ENCODE measurements at regions not wholly inside any gene's neighbourhood (a gene's known extent, or its start where the extent isn't known, plus 50 kb on each side); places are given as distances from the start of the nearest gene placed in this dataset.

DNA sequence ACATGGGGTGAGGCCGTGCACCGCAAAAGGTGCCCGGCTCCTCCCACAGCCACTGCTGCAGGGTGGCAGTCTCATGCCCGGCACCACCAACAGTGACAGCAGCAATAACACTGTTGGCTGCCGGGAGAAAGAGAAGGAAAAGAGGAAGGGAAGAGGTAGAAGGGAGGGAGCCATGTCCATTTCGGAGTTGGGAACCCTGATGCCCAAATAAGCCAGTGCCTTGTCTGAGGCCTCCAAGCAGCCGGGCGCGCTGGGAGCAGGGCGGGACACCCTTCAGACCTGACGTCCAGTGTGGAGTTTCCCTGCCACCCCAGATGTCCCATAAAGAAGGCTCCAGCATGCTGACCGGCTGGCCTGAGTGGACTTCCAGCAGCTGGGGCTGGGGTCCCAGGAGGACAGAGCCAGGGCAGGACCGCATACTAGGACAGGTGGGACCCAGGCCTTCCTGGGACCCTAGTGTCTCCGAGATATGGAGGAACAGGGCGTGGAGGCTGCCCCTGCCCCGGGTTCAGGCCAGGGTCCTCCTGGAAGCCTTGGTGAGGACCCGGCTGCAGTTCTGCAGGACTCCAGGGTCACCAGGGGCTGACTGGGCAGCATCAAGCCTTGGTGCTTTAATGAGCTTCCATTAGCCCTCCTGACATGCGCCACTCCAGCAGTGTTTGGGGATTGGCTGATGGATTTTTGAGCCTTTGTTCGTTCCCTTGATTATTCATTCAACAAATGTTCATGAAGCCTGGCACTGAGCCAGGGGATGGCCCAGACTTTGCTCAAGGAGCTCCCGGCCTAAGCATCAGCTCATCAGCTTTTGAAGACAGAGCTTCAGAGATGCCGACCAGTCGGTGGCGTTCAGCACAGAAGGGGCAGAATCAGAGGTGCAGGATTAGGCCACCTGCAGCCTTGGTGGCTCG, 223.6 kb upstream of the CIBAR2 start:
- Histone ChIP-seq H3K4me3 (replicated peaks; ENCODE audit: low read depth, low read length) (no peak overlapping the region), H3K27me3 (replicated peaks; ENCODE audit: control insufficient read depth, insufficient read depth, low read length) (no peaks in the 10 kb centered on the region; the same call in 1 of the 2 replicates), H3K36me3 (ENCODE audit: control insufficient read depth, insufficient read depth, low read length) (no peaks in the 10 kb centered on the region)
- TF ChIP-seq, protein P1, sequence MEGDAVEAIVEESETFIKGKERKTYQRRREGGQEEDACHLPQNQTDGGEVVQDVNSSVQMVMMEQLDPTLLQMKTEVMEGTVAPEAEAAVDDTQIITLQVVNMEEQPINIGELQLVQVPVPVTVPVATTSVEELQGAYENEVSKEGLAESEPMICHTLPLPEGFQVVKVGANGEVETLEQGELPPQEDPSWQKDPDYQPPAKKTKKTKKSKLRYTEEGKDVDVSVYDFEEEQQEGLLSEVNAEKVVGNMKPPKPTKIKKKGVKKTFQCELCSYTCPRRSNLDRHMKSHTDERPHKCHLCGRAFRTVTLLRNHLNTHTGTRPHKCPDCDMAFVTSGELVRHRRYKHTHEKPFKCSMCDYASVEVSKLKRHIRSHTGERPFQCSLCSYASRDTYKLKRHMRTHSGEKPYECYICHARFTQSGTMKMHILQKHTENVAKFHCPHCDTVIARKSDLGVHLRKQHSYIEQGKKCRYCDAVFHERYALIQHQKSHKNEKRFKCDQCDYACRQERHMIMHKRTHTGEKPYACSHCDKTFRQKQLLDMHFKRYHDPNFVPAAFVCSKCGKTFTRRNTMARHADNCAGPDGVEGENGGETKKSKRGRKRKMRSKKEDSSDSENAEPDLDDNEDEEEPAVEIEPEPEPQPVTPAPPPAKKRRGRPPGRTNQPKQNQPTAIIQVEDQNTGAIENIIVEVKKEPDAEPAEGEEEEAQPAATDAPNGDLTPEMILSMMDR (IDR thresholded peaks at IDR 0.05; ENCODE audit: insufficient read depth, low read length, poor library complexity, severe bottlenecking): no peak
- DNase-seq (ENCODE audit: extremely low read depth, insufficient read length): no peak

GRCh38 chr16:85337910-85338637, 225.8 kb upstream of the CIBAR2 start:
- TF ChIP-seq, protein P1 (IDR thresholded peaks at IDR 0.05; ENCODE audit: insufficient read depth, low read length, poor library complexity, severe bottlenecking): no peak
- no peak overlapping the region for H3K4me3 ChIP-seq (replicated peaks; ENCODE audit: low read depth, low read length)
- DNase-seq (ENCODE audit: extremely low read depth, insufficient read length): no peak
- no peaks in the 10 kb centered on the region for H3K36me3 ChIP-seq (ENCODE audit: control insufficient read depth, insufficient read depth, low read length)
- H3K27me3 ChIP-seq (replicated peaks; ENCODE audit: control insufficient read depth, insufficient read depth, low read length): no peaks in the 10 kb centered on the region; the same call in 1 of the 2 replicates

DNA sequence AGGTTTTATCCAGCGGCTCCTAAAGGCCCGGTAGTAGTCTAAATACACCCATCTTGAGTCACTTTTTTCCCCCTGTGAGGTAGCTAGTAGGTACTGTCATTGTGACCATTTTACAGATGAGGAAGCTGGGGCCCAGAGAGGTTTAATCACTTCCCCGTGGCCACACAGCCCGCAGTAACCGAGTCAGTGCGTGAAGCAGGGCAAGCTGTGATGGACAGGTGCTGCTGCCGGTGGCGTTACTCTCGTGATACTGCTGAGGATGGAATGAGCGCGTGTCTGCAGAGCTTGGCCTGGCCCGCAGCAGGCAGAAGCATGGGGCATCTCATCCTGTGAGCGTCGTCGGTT, 226.3 kb upstream of the CIBAR2 start:
- Histone ChIP-seq H3K4me3 (replicated peaks; ENCODE audit: low read depth, low read length) (no peak overlapping the region), H3K27me3 (replicated peaks; ENCODE audit: control insufficient read depth, insufficient read depth, low read length) (no peaks in the 10 kb centered on the region; the same call in 1 of the 2 replicates), H3K36me3 (ENCODE audit: control insufficient read depth, insufficient read depth, low read length) (no peaks in the 10 kb centered on the region)
- no peak for DNase-seq (ENCODE audit: extremely low read depth, insufficient read length)
- TF ChIP-seq, protein P1 (IDR thresholded peaks at IDR 0.05; ENCODE audit: insufficient read depth, low read length, poor library complexity, severe bottlenecking): no peak

- no peaks in the 10 kb centered on the region for H3K36me3 ChIP-seq (ENCODE audit: control insufficient read depth, insufficient read depth, low read length)
- H3K27me3 ChIP-seq (replicated peaks; ENCODE audit: control insufficient read depth, insufficient read depth, low read length): no peaks in the 10 kb centered on the region; the same call in 1 of the 2 replicates
- H3K4me3 ChIP-seq (replicated peaks; ENCODE audit: low read depth, low read length): no peak overlapping the region
- DNase-seq (ENCODE audit: extremely low read depth, insufficient read length): no peak
- TF ChIP-seq, protein P1 (IDR thresholded peaks at IDR 0.05; ENCODE audit: insufficient read depth, low read length, poor library complexity, severe bottlenecking): no peak
These were observed 226.9 kb upstream of the CIBAR2 start for GRCh38 chr16:85338989-85339685.

DNA sequence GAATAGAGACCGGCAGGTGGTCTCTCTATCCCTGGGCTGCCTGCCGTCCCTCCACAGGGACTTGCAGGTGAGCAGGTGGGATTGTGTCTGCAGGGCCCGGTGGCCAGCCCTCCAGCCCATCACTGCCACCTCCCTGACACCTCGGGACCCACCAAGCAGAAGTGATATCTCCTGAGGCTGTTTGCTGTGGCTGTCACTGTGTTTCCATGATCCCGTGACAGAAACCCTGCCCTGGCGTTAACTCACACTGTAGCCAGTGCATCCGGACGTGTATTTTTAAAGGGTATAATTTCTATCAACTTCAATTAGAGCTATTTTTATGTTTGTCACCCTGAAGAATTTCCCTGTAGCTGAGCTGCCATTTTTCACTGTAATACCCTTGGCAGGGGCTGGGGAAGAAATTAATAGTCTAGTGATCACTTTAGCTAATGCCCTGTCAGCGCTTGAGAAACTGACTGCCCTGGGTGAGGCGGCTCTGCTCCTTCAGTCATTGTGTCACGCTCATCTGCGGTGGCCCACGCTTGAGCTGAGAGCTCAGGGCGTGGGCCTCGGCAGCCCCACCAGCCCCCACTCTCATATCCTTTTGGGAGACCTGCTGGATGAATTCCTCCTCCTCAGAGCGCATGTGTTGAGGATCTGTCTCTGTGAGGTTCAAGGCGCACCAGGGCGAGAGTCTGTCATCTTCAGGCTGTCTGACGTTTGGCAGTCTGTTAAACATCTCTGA, 229.9 kb upstream of the CIBAR2 start:
- DNase-seq (ENCODE audit: extremely low read depth, insufficient read length): no peak
- H3K27me3 ChIP-seq (replicated peaks; ENCODE audit: control insufficient read depth, insufficient read depth, low read length): no peaks in the 10 kb centered on the region; the same call in 1 of the 2 replicates
- no peak overlapping the region for H3K4me3 ChIP-seq (replicated peaks; ENCODE audit: low read depth, low read length)
- no peaks in the 10 kb centered on the region for H3K36me3 ChIP-seq (ENCODE audit: control insufficient read depth, insufficient read depth, low read length)
- TF ChIP-seq, protein P1 (IDR thresholded peaks at IDR 0.05; ENCODE audit: insufficient read depth, low read length, poor library complexity, severe bottlenecking): no peak
